GM12878 (cell line): ENCODE measurements at regions not wholly inside any gene's neighbourhood (a gene's known extent, or its start where the extent isn't known, plus 50 kb on each side); places are given as distances from the start of the nearest gene placed in this dataset.

ENCODE experiments used
- ATAC-seq: fragments of 200-7000 bp; cut with Tn5 transposase; 3 replicates; pipeline ENCODE4 v1.9.1; 2020; ENCODE audit warnings: mild to moderate bottlenecking, moderate library complexity
- BruUV-seq: library from RNA; stranded (reverse); fragments of 400-500 nt; replicated peaks from 2 replicates; lab custom pipeline; 2021; lab: Mats Ljungman, UMichigan
- CTCF ChIA-PET: fragments of 300-600 bp; sonication (Branson Sonifier 250); formaldehyde crosslinking; extraction: SDS; loops from one replicate; lab custom pipeline; 2021; ENCODE audit warnings: inconsistent platforms; lab: Yijun Ruan, JAX
- POLR2A ChIA-PET: fragments of 350-600 bp; formaldehyde crosslinking; extraction: SDS; loops from one replicate; lab custom pipeline; 2021; ENCODE audit warnings: inconsistent platforms; lab: Charles Lee
- RAD21 ChIA-PET: fragments of 300-600 bp; sonication (Branson Sonifier 250); formaldehyde crosslinking; loops from one replicate; lab custom pipeline; 2023; ENCODE audit warnings: antibody characterized with exemption; ENCODE audit not compliant: unreplicated experiment; lab: Charles Lee
- SMC1A ChIA-PET: fragments of 300-600 bp; sonication (Branson Sonifier 250); formaldehyde crosslinking; loops from one replicate; lab custom pipeline; 2023; ENCODE audit not compliant: unreplicated experiment, uncharacterized antibody; lab: Charles Lee
- DNase-seq: peaks from one replicate; pipeline ENCODE4 v3.0.0-alpha.2; 2011; ENCODE audit warnings: low read depth, low spot score
- FAIRE-seq: peaks from 3 replicates; lab custom pipeline; 2011; peaks lifted over from hg19 to GRCh38; lab: Jason Lieb, UNC
- H2AFZ ChIP-seq: 2 replicates; pipeline ENCODE4 v1.6.0; 2011; ENCODE audit warnings: low read depth, low read length, control low read depth; ENCODE audit not compliant: control insufficient read depth
- H3K27ac ChIP-seq: 2 replicates; pipeline ENCODE4 v1.5.1; 2011; ENCODE audit warnings: control low read depth; ENCODE audit not compliant: control insufficient read depth, insufficient read depth
- H3K27me3 ChIP-seq, 2 experiments: replicated peaks in 1 of 2; 2 replicates each; pipeline versions ENCODE4 v1.6.0 to v1.6.1; 2011; ENCODE audit warnings: low read length in 1 of 2; ENCODE audit not compliant: control insufficient read depth in 2 of 2, insufficient read depth in 2 of 2
- H3K36me3 ChIP-seq, 2 experiments: 2 replicates each; pipeline ENCODE4 v1.5.1; 2011; ENCODE audit warnings: low read length in 1 of 2; ENCODE audit not compliant: control insufficient read depth in 2 of 2, insufficient read depth in 2 of 2
- H3K4me1 ChIP-seq: 2 replicates; pipeline ENCODE4 v1.6.1; 2011; ENCODE audit warnings: mild to moderate bottlenecking, low read length, moderate library complexity, mixed read lengths; ENCODE audit not compliant: control insufficient read depth, insufficient read depth
- H3K4me2 ChIP-seq: 2 replicates; pipeline ENCODE4 v1.6.0; 2011; ENCODE audit warnings: control low read depth; ENCODE audit not compliant: control insufficient read depth, insufficient read depth
- H3K4me3 ChIP-seq: fragments of 200-600 bp; sonication (generic); 2 replicates; pipeline ENCODE4 v1.5.1; 2016
- H3K79me2 ChIP-seq: 2 replicates; pipeline ENCODE4 v1.6.0; 2011; ENCODE audit warnings: low read length; ENCODE audit not compliant: control insufficient read depth, insufficient read depth
- H3K9ac ChIP-seq: 2 replicates; pipeline ENCODE4 v1.8.0; 2011; ENCODE audit warnings: low read length, control low read depth, mixed read lengths; ENCODE audit not compliant: control insufficient read depth, insufficient read depth
- H3K9me3 ChIP-seq: replicated peaks from 3 replicates; pipeline ENCODE4 v1.5.1; 2011; ENCODE audit warnings: mild to moderate bottlenecking, low read length; ENCODE audit not compliant: control insufficient read depth, insufficient read depth
- H4K20me1 ChIP-seq: 2 replicates; pipeline ENCODE4 v1.6.0; 2011; ENCODE audit not compliant: control insufficient read depth, insufficient read depth
- BRCA1 ChIP-seq: IDR thresholded peaks from 2 replicates; pipeline ENCODE4 v1.6.1; 2011; ENCODE audit warnings: low read depth, low read length, improper control_type of control experiment
- CBFB ChIP-seq: IDR thresholded peaks from 2 replicates; pipeline ENCODE4 v1.6.1; 2016; ENCODE audit warnings: antibody characterized with exemption, low read depth
- CBX5 ChIP-seq: sonication (generic); IDR thresholded peaks from 2 replicates; pipeline ENCODE4 v1.6.1; 2016; ENCODE audit warnings: low read depth, moderate library complexity, mild to moderate bottlenecking, inconsistent platforms
- FOXK2 ChIP-seq: fragments of 450-650 bp; IDR thresholded peaks from 2 replicates; pipeline ENCODE4 v1.6.1; 2017; ENCODE audit warnings: mild to moderate bottlenecking, moderate library complexity
- HDAC2 ChIP-seq: fragments of 200-600 bp; sonication (generic); IDR thresholded peaks from 2 replicates; pipeline ENCODE4 v1.6.1; 2017
- JUNB ChIP-seq: IDR thresholded peaks from 2 replicates; pipeline ENCODE4 v1.6.1; 2016; ENCODE audit warnings: antibody characterized with exemption, mild to moderate bottlenecking
- KLF5 ChIP-seq: fragments of 450-650 bp; IDR thresholded peaks from 2 replicates; pipeline ENCODE4 v1.6.1; 2014; ENCODE audit warnings: mild to moderate bottlenecking; ENCODE audit not compliant: partially characterized antibody
- LARP7 ChIP-seq: fragments of 450-650 bp; IDR thresholded peaks from 2 replicates; pipeline ENCODE4 v1.6.1; 2017; ENCODE audit warnings: mild to moderate bottlenecking
- SMAD5 ChIP-seq: IDR thresholded peaks from 2 replicates; pipeline ENCODE4 v1.6.1; 2016; ENCODE audit warnings: antibody characterized with exemption, low read depth
- WGBS: methylation state at CpG from one replicate; pipeline ENCODE4 v1.1.6; 2016; ENCODE audit warnings: low lambda C conversion rate; ENCODE audit not compliant: insufficient replicate concordance, insufficient coverage; ENCODE audit errors: missing lambda C conversion rate; 5-methylcytosine and 5-hydroxymethylcytosine counted together
- in situ Hi-C: fragments of 300-500 bp; cut with MboI; formaldehyde crosslinking; loops from 9 replicates; pipeline ENCODE4 v1.14.3; 2018; ENCODE audit warnings: mixed read lengths
- intact Hi-C: fragments of 100-400 bp; cut with micrococcal nuclease; formaldehyde crosslinking; loops from one replicate; pipeline ENCODE4 v1.14.2; 2022; ENCODE audit not compliant: unreplicated experiment
- TF ChIP-seq, protein P1 (sequence below): fragments of 450-650 bp; formaldehyde crosslinking; IDR thresholded peaks from 2 replicates; pipeline ENCODE4 v1.5.0; 2022; ENCODE audit warnings: mild to moderate bottlenecking, missing genetic modification characterization
- TF ChIP-seq, protein P2 (sequence below): fragments of 450-650 bp; IDR thresholded peaks from 2 replicates; pipeline ENCODE4 v1.6.1; 2018; ENCODE audit warnings: borderline replicate concordance, mild to moderate bottlenecking; ENCODE audit not compliant: partially characterized antibody
- TF ChIP-seq, protein P3 (sequence below): fragments of 450-650 bp; formaldehyde crosslinking; IDR thresholded peaks from 2 replicates; pipeline ENCODE4 v1.4.0; 2022; ENCODE audit warnings: mild to moderate bottlenecking, moderate library complexity

DNA sequence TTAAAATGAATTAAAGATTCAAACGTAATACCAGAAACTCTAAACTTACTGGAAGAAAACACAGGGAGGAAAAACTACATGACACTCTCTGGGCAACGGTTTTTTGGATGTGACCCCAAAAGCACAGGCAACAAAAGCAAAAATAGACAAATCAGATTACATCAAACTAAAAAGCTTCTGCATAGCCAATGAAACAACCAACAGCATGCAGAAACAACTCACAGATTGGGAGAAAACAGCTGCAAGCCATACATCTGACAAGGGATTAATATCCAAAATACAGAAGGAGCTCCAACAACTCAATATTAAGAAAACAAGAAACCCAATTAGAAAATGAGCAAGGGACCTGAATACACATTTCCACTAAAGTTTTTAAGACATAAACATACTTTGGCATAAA, 69.2 kb upstream of the ALOX12 start (continued):
- TF ChIP-seq, protein P1, sequence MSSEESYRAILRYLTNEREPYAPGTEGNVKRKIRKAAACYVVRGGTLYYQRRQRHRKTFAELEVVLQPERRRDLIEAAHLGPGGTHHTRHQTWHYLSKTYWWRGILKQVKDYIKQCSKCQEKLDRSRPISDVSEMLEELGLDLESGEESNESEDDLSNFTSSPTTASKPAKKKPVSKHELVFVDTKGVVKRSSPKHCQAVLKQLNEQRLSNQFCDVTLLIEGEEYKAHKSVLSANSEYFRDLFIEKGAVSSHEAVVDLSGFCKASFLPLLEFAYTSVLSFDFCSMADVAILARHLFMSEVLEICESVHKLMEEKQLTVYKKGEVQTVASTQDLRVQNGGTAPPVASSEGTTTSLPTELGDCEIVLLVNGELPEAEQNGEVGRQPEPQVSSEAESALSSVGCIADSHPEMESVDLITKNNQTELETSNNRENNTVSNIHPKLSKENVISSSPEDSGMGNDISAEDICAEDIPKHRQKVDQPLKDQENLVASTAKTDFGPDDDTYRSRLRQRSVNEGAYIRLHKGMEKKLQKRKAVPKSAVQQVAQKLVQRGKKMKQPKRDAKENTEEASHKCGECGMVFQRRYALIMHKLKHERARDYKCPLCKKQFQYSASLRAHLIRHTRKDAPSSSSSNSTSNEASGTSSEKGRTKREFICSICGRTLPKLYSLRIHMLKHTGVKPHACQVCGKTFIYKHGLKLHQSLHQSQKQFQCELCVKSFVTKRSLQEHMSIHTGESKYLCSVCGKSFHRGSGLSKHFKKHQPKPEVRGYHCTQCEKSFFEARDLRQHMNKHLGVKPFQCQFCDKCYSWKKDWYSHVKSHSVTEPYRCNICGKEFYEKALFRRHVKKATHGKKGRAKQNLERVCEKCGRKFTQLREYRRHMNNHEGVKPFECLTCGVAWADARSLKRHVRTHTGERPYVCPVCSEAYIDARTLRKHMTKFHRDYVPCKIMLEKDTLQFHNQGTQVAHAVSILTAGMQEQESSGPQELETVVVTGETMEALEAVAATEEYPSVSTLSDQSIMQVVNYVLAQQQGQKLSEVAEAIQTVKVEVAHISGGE: no peak
- TF ChIP-seq JUNB (no peak), HDAC2 (no peak), BRCA1 (no peak), CBX5 (no peak)

DNA sequence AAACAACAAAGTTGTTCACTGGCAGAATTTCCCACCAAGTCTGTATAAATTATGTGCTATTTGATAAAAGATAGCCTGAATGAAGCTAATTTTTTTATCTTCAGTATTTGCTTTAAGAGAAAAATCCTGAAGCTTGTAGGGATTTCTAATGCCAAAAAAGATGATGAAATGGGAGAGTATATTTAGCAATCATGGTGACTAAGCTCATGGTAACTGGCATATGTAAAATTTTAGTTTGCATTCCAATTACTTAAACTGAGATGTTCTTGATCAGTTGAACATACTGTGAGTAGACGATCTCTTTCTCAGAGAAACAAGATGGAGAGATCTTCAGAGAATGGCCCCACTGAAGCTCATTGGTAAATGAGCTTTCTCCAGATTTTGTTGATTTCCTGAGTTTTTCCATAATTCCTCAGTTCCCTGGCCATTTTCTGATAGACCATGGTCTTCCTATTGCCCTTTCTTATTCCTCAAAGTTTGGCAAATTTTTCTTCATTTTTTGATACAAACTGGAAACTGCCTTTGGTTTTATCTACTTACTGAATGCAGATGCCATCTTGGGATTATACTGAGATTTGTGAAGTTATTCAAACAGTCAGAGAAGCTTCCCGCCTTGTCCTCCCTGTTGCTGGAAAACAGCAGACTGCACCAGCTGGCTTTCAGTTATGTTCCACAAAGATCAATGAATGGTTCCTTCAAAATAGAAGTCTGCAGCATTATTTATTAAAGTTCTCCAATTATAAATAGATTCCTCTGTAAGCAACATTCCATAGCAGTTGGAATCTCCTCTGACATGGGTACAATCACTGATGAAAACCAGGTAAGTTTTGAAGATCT, 68.3 kb upstream of the ALOX12 start:
- Histone ChIP-seq H3K27ac (no peak overlapping the region), H3K27me3 (no peaks in the 10 kb centered on the region), H3K4me3 (no peak overlapping the region), H3K79me2 (no peaks in the 10 kb centered on the region), H3K36me3 (no peaks in the 10 kb centered on the region), H3K4me2 (no peak overlapping the region), H3K9me3 (peaks cover 2% of the 10 kb centered on the region; the same call in 1 of the 3 replicates), H3K4me1 (no peaks in the 10 kb centered on the region), H4K20me1 (no peaks in the 10 kb centered on the region), H2AFZ (no peak overlapping the region), H3K9ac (no peak overlapping the region)
- no peak for FAIRE-seq
- ChIA-PET POLR2A (interaction anchor here (0.6 kb wide), 1 partner anchor 30 kb away, joined by 5 read pairs; no protein-coding TSS in a partner anchor), SMC1A (interaction anchor here (0.6 to 4.3 kb wide), 5 partner anchors 9 to 300 kb away, joined by 3 to 19 read pairs (median 3); no protein-coding TSS in a partner anchor), CTCF (interaction anchor here (0.6 to 6.2 kb wide), 6 partner anchors 17 to 250 kb away, joined by 4 to 36 read pairs (median 8); no protein-coding TSS in a partner anchor), RAD21 (interaction anchor here (1.3 to 2.2 kb wide), 2 partner anchors 77 to 97 kb away, joined by 3 to 7 read pairs; no protein-coding TSS in a partner anchor)
- BruUV-seq: no TSS peak
- intact Hi-C loops: no loop called here
- WGBS: 51% methylated on average over 2 of the region's 2 CpGs
- in situ Hi-C loops: no loop called here
- no peak for ATAC-seq
- no peak for DNase-seq
- TF ChIP-seq LARP7: no peak
- TF ChIP-seq, protein P2, sequence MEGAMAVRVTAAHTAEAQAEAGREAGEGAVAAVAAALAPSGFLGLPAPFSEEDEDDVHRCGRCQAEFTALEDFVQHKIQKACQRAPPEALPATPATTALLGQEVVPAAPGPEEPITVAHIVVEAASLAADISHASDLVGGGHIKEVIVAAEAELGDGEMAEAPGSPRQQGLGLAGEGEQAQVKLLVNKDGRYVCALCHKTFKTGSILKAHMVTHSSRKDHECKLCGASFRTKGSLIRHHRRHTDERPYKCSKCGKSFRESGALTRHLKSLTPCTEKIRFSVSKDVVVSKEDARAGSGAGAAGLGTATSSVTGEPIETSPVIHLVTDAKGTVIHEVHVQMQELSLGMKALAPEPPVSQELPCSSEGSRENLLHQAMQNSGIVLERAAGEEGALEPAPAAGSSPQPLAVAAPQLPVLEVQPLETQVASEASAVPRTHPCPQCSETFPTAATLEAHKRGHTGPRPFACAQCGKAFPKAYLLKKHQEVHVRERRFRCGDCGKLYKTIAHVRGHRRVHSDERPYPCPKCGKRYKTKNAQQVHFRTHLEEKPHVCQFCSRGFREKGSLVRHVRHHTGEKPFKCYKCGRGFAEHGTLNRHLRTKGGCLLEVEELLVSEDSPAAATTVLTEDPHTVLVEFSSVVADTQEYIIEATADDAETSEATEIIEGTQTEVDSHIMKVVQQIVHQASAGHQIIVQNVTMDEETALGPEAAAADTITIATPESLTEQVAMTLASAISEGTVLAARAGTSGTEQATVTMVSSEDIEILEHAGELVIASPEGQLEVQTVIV: no peak
- TF ChIP-seq FOXK2: no peak
- TF ChIP-seq, protein P3, sequence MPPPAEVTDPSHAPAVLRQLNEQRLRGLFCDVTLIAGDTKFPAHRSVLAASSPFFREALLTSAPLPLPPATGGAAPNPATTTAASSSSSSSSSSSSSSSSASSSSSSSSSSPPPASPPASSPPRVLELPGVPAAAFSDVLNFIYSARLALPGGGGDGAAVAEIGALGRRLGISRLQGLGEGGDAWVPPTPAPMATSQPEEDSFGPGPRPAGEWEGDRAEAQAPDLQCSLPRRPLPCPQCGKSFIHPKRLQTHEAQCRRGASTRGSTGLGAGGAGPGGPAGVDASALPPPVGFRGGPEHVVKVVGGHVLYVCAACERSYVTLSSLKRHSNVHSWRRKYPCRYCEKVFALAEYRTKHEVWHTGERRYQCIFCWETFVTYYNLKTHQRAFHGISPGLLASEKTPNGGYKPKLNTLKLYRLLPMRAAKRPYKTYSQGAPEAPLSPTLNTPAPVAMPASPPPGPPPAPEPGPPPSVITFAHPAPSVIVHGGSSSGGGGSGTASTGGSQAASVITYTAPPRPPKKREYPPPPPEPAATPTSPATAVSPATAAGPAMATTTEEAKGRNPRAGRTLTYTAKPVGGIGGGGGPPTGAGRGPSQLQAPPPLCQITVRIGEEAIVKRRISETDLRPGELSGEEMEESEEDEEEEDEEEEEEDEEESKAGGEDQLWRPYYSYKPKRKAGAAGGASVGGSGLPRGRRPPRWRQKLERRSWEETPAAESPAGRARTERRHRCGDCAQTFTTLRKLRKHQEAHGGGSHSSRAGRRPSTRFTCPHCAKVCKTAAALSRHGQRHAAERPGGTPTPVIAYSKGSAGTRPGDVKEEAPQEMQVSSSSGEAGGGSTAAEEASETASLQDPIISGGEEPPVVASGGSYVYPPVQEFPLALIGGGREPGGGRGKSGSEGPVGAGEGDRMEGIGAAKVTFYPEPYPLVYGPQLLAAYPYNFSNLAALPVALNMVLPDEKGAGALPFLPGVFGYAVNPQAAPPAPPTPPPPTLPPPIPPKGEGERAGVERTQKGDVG: no peak
- no peak for TF ChIP-seq CBFB
- TF ChIP-seq KLF5: no peak
- no peak for TF ChIP-seq SMAD5
